ENCODE measurements at regions not wholly inside any gene's neighbourhood (a gene's known extent, or its start where the extent isn't known, plus 50 kb on each side); places are given as distances from the start of the nearest gene placed in this dataset.

DNA sequence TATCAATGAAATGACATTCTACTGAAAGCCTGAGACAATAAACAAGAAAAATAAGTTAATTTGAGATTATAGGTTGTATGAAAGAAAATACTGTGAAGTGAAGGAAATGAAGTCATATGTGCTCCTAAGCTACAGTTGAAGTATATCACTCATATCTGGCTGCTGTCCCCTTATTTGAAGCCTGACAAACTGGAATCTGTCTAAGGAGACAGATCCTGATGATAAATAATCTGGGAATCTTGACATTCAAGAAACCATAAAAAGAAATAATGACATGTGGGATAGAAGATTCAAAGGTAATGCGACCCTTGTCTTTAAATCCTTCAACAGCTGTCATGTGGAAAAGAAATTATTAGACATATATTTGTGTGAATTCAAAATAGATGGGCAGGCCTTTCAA is 424.5 kb upstream of the LMCD1 start:
- no peak for DNase-seq
- no peak for TF ChIP-seq POLR2A (IDR thresholded peaks at IDR 0.05)
- TF ChIP-seq, protein P1, sequence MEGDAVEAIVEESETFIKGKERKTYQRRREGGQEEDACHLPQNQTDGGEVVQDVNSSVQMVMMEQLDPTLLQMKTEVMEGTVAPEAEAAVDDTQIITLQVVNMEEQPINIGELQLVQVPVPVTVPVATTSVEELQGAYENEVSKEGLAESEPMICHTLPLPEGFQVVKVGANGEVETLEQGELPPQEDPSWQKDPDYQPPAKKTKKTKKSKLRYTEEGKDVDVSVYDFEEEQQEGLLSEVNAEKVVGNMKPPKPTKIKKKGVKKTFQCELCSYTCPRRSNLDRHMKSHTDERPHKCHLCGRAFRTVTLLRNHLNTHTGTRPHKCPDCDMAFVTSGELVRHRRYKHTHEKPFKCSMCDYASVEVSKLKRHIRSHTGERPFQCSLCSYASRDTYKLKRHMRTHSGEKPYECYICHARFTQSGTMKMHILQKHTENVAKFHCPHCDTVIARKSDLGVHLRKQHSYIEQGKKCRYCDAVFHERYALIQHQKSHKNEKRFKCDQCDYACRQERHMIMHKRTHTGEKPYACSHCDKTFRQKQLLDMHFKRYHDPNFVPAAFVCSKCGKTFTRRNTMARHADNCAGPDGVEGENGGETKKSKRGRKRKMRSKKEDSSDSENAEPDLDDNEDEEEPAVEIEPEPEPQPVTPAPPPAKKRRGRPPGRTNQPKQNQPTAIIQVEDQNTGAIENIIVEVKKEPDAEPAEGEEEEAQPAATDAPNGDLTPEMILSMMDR (IDR thresholded peaks at IDR 0.05), result no peak
- no peaks in the 10 kb centered on the region for H3K36me3 ChIP-seq
- no peak overlapping the region for H3K4me3 ChIP-seq
- WGBS, 2 donors, result 58 to 79% methylated on average over 1 of the region's 1 CpG
- no peaks in the 10 kb centered on the region for H3K4me1 ChIP-seq
- no peaks in the 10 kb centered on the region for H3K27me3 ChIP-seq
- intact Hi-C loops (cut with DNase I), result no loop called here
- no peaks in the 10 kb centered on the region for H3K9me3 ChIP-seq
- no peak overlapping the region for H3K27ac ChIP-seq

DNA sequence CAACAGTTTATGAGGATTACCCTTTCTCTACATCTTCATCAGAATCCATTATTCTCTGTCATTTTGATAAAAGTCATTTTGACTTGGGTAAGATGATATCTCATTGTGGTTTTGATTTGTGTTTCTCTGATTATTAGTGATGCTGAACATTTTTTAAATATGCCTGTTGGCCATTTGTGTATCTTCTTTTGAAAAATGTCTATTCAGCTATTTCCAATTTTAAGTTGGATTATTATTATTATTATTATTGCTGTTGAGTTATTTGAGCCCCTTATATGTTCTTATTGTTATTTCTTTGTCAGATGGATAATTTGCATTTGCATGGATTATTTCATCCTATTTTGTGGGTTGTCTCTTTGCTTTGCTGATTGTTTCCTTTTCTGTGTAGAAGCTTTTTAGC is 421.2 kb upstream of the LMCD1 start:
- DNase-seq, result no peak
- TF ChIP-seq, protein P1 (IDR thresholded peaks at IDR 0.05), result no peak
- TF ChIP-seq POLR2A (IDR thresholded peaks at IDR 0.05), result no peak
- no peaks in the 10 kb centered on the region for H3K36me3 ChIP-seq
- no peak overlapping the region for H3K4me3 ChIP-seq
- H3K9me3 ChIP-seq, result no peaks in the 10 kb centered on the region
- intact Hi-C loops (cut with DNase I), result no loop called here
- no peak overlapping the region for H3K27ac ChIP-seq
- no peaks in the 10 kb centered on the region for H3K27me3 ChIP-seq
- H3K4me1 ChIP-seq, result no peaks in the 10 kb centered on the region

DNA sequence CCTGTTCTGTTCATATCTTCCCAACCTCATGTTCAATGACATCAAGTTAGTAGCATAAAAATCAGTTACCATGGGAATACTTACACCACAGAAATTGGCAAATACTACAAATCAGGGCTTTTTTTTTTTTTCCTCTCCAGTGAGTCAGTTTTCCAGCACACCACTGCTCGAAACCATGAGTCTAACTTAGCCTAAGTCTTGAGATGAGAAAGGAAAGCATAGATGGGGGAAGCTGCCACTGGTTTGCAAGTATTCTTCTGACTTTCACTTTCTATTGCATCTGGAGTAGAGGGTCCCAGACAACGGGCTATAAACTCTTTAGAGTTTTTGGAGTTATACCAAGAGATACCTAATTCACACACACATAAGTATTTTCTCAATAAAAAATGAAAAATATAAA is 416.1 kb upstream of the LMCD1 start:
- Histone ChIP-seq H3K9me3 (no peaks in the 10 kb centered on the region), H3K27me3 (no peaks in the 10 kb centered on the region), H3K36me3 (no peaks in the 10 kb centered on the region), H3K4me3 (no peak overlapping the region), H3K4me1 (no peaks in the 10 kb centered on the region), H3K27ac (no peak overlapping the region)
- intact Hi-C loops (cut with DNase I), result no loop called here
- no peak for TF ChIP-seq POLR2A (IDR thresholded peaks at IDR 0.05)
- TF ChIP-seq, protein P1 (IDR thresholded peaks at IDR 0.05), result no peak
- DNase-seq, result no peak
- WGBS, 2 donors, result 65 to 75% methylated on average over 2 of the region's 2 CpGs

DNA sequence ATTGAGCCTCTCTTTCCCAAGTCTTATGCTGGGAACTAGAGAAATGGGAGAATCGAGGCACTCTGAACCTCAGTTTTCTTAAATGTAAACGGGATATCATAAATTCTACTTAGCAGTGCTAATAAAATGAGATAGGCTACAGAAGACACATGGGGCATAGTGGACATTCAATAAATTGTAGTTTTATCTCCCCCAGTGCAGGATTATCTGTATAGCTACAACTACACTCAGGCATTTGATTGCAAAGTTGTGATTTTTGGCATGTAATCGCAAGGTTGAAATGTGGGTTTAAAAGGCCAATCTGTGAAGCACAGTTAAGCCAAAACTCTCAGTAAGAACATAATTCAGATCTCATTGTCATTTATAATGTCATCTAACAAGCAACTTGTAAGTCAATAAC is 413.7 kb upstream of the LMCD1 start:
- Histone ChIP-seq H3K9me3 (no peaks in the 10 kb centered on the region), H3K36me3 (no peaks in the 10 kb centered on the region), H3K4me1 (no peaks in the 10 kb centered on the region), H3K27ac (no peak overlapping the region), H3K27me3 (no peaks in the 10 kb centered on the region), H3K4me3 (no peak overlapping the region)
- no peak for DNase-seq
- 85 to 90% methylated on average over 3 of the region's 3 CpGs for WGBS, 2 donors
- no peak for TF ChIP-seq POLR2A (IDR thresholded peaks at IDR 0.05)
- TF ChIP-seq, protein P1 (IDR thresholded peaks at IDR 0.05), result no peak
- intact Hi-C loops (cut with DNase I), result no loop called here

DNA sequence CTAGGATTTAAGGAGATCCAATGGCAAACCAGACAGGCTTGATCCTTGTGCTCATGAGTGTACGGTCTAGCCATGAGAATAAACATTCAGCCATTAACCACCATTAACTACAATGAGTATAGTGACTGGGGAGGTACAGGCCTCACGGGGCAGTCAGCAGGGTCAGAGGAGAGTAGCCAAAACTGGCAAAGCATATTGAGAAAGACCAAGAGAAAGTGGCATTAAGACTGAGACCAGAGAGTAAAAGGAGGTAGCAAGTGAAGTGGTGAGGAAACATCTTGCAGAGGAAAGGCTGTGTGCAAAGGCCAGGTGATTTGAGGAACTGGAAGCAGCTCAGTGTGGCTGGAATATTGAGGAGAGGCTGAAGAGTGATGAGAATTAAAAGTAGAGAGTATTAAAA is 407.2 kb upstream of the LMCD1 start:
- Histone ChIP-seq H3K27me3 (no peaks in the 10 kb centered on the region), H3K9me3 (no peaks in the 10 kb centered on the region), H3K36me3 (no peaks in the 10 kb centered on the region), H3K27ac (no peak overlapping the region), H3K4me1 (no peaks in the 10 kb centered on the region), H3K4me3 (no peak overlapping the region)
- TF ChIP-seq, protein P1 (IDR thresholded peaks at IDR 0.05), result no peak
- TF ChIP-seq POLR2A (IDR thresholded peaks at IDR 0.05), result no peak
- intact Hi-C loops (cut with DNase I), result no loop called here
- DNase-seq, result no peak
- 61 to 81% methylated on average over 2 of the region's 2 CpGs for WGBS, 2 donors
